ENCODE measurements at regions not wholly inside any gene's neighbourhood (a gene's known extent, or its start where the extent isn't known, plus 50 kb on each side); places are given as distances from the start of the nearest gene placed in this dataset.
A peak's percentile ranks its signal among the peaks of the same experiment; 100 is the strongest.

DNA sequence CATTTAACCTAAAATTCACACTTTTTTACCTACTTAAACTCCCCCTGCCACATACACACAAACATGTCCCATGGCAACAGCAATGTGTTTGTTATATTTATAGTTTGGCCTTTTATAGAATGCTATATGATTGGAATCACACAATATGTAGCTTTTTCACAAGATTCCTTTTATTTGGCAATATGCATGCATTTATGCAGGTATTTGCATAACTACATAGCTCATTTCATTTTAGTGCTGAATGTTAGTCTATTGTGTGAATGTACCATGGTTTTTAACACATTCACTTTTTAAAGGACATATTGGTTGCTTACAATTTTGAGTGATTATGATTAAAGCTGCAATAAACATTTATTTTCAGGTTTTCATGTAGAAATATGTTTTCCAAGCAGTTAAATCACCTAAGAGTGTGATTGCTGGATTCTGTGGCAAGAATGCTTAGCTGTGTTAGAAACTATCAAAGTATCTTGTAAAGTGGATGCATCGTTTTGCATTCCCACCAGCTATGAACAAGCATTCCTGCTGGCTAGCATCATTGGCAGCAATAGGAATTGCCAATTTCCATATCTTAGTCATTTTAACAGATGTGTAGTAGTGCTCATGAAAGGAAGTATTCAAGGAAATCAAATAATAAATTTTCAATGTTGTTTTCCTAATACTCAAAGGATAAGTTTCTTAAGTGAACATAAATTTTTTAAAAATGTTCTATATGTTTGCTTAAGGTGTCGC, 557.0 kb downstream of the SLITRK1 start:
- Histone ChIP-seq H3K36me3 (ENCODE audit: control insufficient read depth in 2 of 3, insufficient read depth in 3 of 3, low read length in 3 of 3) (no peaks in the 10 kb centered on the region), H3K27me3 (ENCODE audit: control insufficient read depth, insufficient read depth, low read length) (no peaks in the 10 kb centered on the region), H3K4me3 (ENCODE audit: low read length in 3 of 3) (no peak overlapping the region), H3K9me3 (ENCODE audit: control insufficient read depth in 2 of 3, insufficient read depth in 1 of 3, low read length in 3 of 3) (no peaks in the 10 kb centered on the region), H3K27ac (ENCODE audit: low read depth in 2 of 2, low read length in 2 of 2) (no peak overlapping the region), H3K9ac (ENCODE audit: low read length in 3 of 3) (no peak overlapping the region), H3K4me1 (ENCODE audit: control insufficient read depth in 2 of 3, insufficient read depth in 2 of 3, low read depth in 1 of 3, low read length in 3 of 3) (no peaks in the 10 kb centered on the region)
- TF ChIP-seq CTCF (IDR thresholded peaks at IDR 0.05; ENCODE audit: borderline replicate concordance, extremely low read depth, insufficient read depth) = no peak
- FAIRE-seq (peak; percentile 21), DNase-seq (no peak)
- intact Hi-C loops (cut with DNase I) = no loop called here

DNA sequence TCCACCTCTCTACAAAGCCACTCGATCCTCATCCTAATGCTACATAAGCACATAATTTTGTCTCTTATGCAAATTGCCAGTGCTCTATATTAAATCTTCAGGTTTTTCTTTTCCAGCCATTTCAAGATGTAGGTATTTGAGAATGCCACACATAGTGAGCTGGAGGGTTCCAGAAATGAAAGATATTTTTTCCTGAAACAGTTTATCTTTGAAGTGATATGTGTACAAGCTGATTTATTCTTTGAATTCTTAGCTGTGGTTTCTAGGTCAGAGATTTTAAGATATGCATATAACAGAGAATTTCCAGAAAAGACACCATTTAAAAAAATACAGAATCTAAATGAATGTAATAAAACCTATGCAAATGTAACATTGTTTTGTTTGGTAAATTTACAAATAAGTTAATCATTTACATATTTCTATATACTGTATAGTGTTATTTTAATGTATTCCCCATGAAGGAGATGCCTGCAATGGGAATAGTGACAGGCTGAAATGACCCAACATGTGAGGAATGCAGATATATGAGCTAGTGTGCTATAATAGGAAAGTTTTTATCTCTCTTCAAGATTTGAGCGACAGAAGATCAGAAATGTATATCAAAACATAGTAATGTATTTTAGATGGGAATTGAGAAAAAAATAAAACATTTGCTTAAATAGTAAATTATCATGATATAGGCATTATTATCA, 570.2 kb downstream of the SLITRK1 start:
- no peak overlapping the region for H3K4me3 ChIP-seq (ENCODE audit: low read length in 3 of 3)
- DNase-seq (no peak), FAIRE-seq (no peak)
- no peak overlapping the region for H3K27ac ChIP-seq (ENCODE audit: low read depth in 2 of 2, low read length in 2 of 2)
- no peaks in the 10 kb centered on the region for H3K4me1 ChIP-seq (ENCODE audit: control insufficient read depth in 2 of 3, insufficient read depth in 2 of 3, low read depth in 1 of 3, low read length in 3 of 3)
- H3K27me3 ChIP-seq (ENCODE audit: control insufficient read depth, insufficient read depth, low read length) = no peaks in the 10 kb centered on the region
- no peak for TF ChIP-seq CTCF (IDR thresholded peaks at IDR 0.05; ENCODE audit: borderline replicate concordance, extremely low read depth, insufficient read depth)
- intact Hi-C loops (cut with DNase I) = no loop called here
- H3K9ac ChIP-seq (ENCODE audit: low read length in 3 of 3) = no peak overlapping the region
- no peaks in the 10 kb centered on the region for H3K36me3 ChIP-seq (ENCODE audit: control insufficient read depth in 2 of 3, insufficient read depth in 3 of 3, low read length in 3 of 3)
- H3K9me3 ChIP-seq (ENCODE audit: control insufficient read depth in 2 of 3, insufficient read depth in 1 of 3, low read length in 3 of 3) = no peaks in the 10 kb centered on the region

DNA sequence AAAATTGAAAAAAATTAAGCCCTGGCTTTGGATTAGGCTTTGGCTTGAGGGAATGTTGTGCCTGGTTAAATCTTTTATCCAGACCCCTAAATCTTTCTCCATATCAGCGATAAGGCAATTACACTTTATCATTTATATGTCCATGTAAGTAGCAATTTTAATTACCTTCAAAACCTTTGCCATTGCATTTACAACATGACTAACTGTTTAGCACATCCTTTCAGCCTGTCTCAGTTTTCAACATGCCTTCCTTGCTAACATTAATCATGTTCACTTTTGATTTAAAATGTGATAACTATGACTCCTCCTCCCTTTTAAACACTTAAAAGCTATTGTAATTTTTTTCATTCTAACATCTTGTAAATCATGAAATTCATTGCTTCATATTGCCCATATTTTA, 583.7 kb downstream of the SLITRK1 start:
- FAIRE-seq = no peak
- Histone ChIP-seq H3K9ac (ENCODE audit: low read length in 3 of 3) (no peak overlapping the region), H3K9me3 (ENCODE audit: control insufficient read depth in 2 of 3, insufficient read depth in 1 of 3, low read length in 3 of 3) (peaks cover 0 to 2% (median 0%) of the 10 kb centered on the region in 3 donors), H3K27me3 (ENCODE audit: control insufficient read depth, insufficient read depth, low read length) (no peaks in the 10 kb centered on the region), H3K36me3 (ENCODE audit: control insufficient read depth in 2 of 3, insufficient read depth in 3 of 3, low read length in 3 of 3) (no peaks in the 10 kb centered on the region), H3K4me3 (ENCODE audit: low read length in 3 of 3) (no peak overlapping the region), H3K4me1 (ENCODE audit: control insufficient read depth in 2 of 3, insufficient read depth in 2 of 3, low read depth in 1 of 3, low read length in 3 of 3) (no peaks in the 10 kb centered on the region), H3K27ac (ENCODE audit: low read depth in 2 of 2, low read length in 2 of 2) (no peak overlapping the region)
- TF ChIP-seq CTCF (IDR thresholded peaks at IDR 0.05; ENCODE audit: borderline replicate concordance, extremely low read depth, insufficient read depth) = no peak
- intact Hi-C loops (cut with DNase I) = no loop called here
- DNase-seq = peak in 1 of 5 donors; percentile 4
